ENCODE measurements at regions not wholly inside any gene's neighbourhood (a gene's known extent, or its start where the extent isn't known, plus 50 kb on each side); places are given as distances from the start of the nearest gene placed in this dataset.

DNA sequence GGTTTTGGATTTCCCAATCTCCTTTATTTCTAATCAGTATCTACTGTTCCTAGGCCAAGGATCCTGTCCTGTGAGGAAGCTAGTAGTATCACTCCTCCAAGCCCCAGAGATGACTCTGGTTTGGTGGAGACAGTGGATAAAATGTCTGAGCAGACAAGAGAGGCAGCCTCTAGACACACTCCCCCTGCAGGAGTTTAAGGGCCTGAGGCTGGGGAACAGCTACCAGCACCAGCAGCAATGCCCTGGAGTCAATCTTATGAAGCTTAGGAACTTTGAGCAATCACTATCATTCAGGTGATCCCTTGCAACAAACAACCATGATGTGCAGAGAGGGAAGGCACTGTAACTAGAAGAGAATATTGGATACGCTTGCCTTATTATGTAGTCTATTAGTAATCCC, 384.7 kb upstream of the ID4 start:
- TF ChIP-seq, protein P1, sequence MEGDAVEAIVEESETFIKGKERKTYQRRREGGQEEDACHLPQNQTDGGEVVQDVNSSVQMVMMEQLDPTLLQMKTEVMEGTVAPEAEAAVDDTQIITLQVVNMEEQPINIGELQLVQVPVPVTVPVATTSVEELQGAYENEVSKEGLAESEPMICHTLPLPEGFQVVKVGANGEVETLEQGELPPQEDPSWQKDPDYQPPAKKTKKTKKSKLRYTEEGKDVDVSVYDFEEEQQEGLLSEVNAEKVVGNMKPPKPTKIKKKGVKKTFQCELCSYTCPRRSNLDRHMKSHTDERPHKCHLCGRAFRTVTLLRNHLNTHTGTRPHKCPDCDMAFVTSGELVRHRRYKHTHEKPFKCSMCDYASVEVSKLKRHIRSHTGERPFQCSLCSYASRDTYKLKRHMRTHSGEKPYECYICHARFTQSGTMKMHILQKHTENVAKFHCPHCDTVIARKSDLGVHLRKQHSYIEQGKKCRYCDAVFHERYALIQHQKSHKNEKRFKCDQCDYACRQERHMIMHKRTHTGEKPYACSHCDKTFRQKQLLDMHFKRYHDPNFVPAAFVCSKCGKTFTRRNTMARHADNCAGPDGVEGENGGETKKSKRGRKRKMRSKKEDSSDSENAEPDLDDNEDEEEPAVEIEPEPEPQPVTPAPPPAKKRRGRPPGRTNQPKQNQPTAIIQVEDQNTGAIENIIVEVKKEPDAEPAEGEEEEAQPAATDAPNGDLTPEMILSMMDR (IDR thresholded peaks at IDR 0.05), result no peak
- no peak for TF ChIP-seq POLR2AphosphoS5 (IDR thresholded peaks at IDR 0.05)

Measured in esophagus muscularis mucosa (tissue), 3 donors.